Neural cell (in vitro differentiated cells): ENCODE measurements at regions not wholly inside any gene's neighbourhood (a gene's known extent, or its start where the extent isn't known, plus 50 kb on each side); places are given as distances from the start of the nearest gene placed in this dataset.

Experiments used
- H2AFZ ChIP-seq: fragments of 200-600, 300-800 bp; sonication (generic), shearing (Covaris generic); 2 replicates; pipeline ENCODE4 v1.6.0; 2014; ENCODE audit warnings: low read depth, mild to moderate bottlenecking, antibody characterized with exemption, low read length, moderate library complexity
- H3F3A ChIP-seq: fragments of 200-600 bp; shearing (Covaris generic); 2 replicates; pipeline ENCODE4 v1.6.1; 2016; ENCODE audit warnings: mild to moderate bottlenecking, moderate library complexity, mixed read lengths, antibody characterized with exemption, low read length; ENCODE audit not compliant: insufficient read depth, poor library complexity, severe bottlenecking
- H3K27ac ChIP-seq: fragments of 200-600, 300-800 bp; sonication (generic), shearing (Covaris generic); 2 replicates; pipeline ENCODE4 v1.5.1; 2014; ENCODE audit warnings: mild to moderate bottlenecking, low read length, moderate library complexity
- H3K27me3 ChIP-seq: fragments of 300-800, 200-600 bp; sonication (generic), shearing (Covaris generic); 2 replicates; pipeline ENCODE4 v1.6.0; 2014; ENCODE audit warnings: mild to moderate bottlenecking, low read depth, low read length, moderate library complexity; ENCODE audit not compliant: insufficient read depth
- H3K36me3 ChIP-seq: fragments of 300-800, 200-600 bp; sonication (generic), shearing (Covaris generic); 2 replicates; pipeline ENCODE4 v1.5.1; 2014; ENCODE audit warnings: mild to moderate bottlenecking, antibody characterized with exemption, low read length, moderate library complexity; ENCODE audit not compliant: insufficient read depth
- H3K4me2 ChIP-seq: fragments of 300-800, 200-600 bp; sonication (generic), shearing (Covaris generic); 2 replicates; pipeline ENCODE4 v1.6.0; 2014; ENCODE audit warnings: mild to moderate bottlenecking, low read length
- H3K4me3 ChIP-seq: fragments of 300-800, 200-600 bp; sonication (generic), shearing (Covaris generic); 2 replicates; pipeline ENCODE4 v1.5.1; 2014; ENCODE audit warnings: mild to moderate bottlenecking, low read length, moderate library complexity
- H3K79me2 ChIP-seq: fragments of 200-600 bp; shearing (Covaris generic); replicated peaks from 2 replicates; pipeline ENCODE4 v1.6.0; 2014; ENCODE audit warnings: mild to moderate bottlenecking, low read length, moderate library complexity; ENCODE audit not compliant: insufficient read depth
- H3K9ac ChIP-seq: fragments of 300-800, 200-600 bp; sonication (generic), shearing (Covaris generic); 2 replicates; pipeline ENCODE4 v1.6.1; 2016; ENCODE audit warnings: mild to moderate bottlenecking, low read length, mixed read lengths
- H3K9me2 ChIP-seq: fragments of 200-600 bp; shearing (Covaris generic); 2 replicates; pipeline ENCODE4 v1.6.1; 2016; ENCODE audit warnings: mild to moderate bottlenecking, low read length, mixed read lengths; ENCODE audit not compliant: insufficient read depth
- H3K9me3 ChIP-seq: fragments of 200-600, 300-800 bp; sonication (generic), shearing (Covaris generic); 2 replicates; pipeline ENCODE4 v1.6.1; 2016; ENCODE audit warnings: mild to moderate bottlenecking, mixed run types, low read length, moderate library complexity, mixed read lengths
- H4K20me1 ChIP-seq: fragments of 200-600 bp; shearing (Covaris generic); 2 replicates; pipeline ENCODE4 v1.6.1; 2016; ENCODE audit warnings: mild to moderate bottlenecking, mixed run types; ENCODE audit not compliant: insufficient read depth
- CTCF ChIP-seq: fragments of 450-650 bp; IDR thresholded peaks from 2 replicates; pipeline ENCODE4 v1.5.1; 2014; ENCODE audit warnings: antibody characterized with exemption, mild to moderate bottlenecking, moderate library complexity; ENCODE audit not compliant: poor library complexity, severe bottlenecking
- EP300 ChIP-seq: fragments of 450-650 bp; conservative IDR thresholded peaks from 2 replicates; pipeline ENCODE4 v1.6.1; 2014; ENCODE audit warnings: antibody characterized with exemption, mild to moderate bottlenecking, moderate library complexity; ENCODE audit not compliant: poor library complexity, severe bottlenecking
- EZH2 ChIP-seq: fragments of 200-600, 300-800 bp; shearing (Covaris generic), sonication (generic); IDR thresholded peaks from 2 replicates; pipeline ENCODE4 v1.6.1; 2014; ENCODE audit warnings: antibody characterized with exemption, low read length, borderline replicate concordance, mild to moderate bottlenecking; ENCODE audit not compliant: insufficient read depth, poor library complexity, severe bottlenecking
- MXI1 ChIP-seq: fragments of 450-650 bp; conservative IDR thresholded peaks from 2 replicates; pipeline ENCODE4 v1.6.1; 2014; ENCODE audit warnings: antibody characterized with exemption, mild to moderate bottlenecking; ENCODE audit not compliant: poor library complexity, severe bottlenecking
- POLR2AphosphoS5 ChIP-seq: IDR thresholded peaks from 2 replicates; pipeline ENCODE4 v1.6.1; 2012
- RAD21 ChIP-seq: fragments of 450-650 bp; conservative IDR thresholded peaks from 2 replicates; pipeline ENCODE4 v1.6.1; 2014; ENCODE audit warnings: antibody characterized with exemption, mild to moderate bottlenecking, moderate library complexity
- SMC3 ChIP-seq: fragments of 450-650 bp; conservative IDR thresholded peaks from 2 replicates; pipeline ENCODE4 v1.6.1; 2014; ENCODE audit warnings: antibody characterized with exemption, mild to moderate bottlenecking, moderate library complexity; ENCODE audit not compliant: poor library complexity
- TAF1 ChIP-seq: IDR thresholded peaks from 2 replicates; pipeline ENCODE4 v1.6.1; 2012; ENCODE audit warnings: low read depth
- TF ChIP-seq, protein P1 (sequence below): IDR thresholded peaks from 2 replicates; pipeline ENCODE4 v1.6.1; 2012; ENCODE audit warnings: borderline replicate concordance

DNA sequence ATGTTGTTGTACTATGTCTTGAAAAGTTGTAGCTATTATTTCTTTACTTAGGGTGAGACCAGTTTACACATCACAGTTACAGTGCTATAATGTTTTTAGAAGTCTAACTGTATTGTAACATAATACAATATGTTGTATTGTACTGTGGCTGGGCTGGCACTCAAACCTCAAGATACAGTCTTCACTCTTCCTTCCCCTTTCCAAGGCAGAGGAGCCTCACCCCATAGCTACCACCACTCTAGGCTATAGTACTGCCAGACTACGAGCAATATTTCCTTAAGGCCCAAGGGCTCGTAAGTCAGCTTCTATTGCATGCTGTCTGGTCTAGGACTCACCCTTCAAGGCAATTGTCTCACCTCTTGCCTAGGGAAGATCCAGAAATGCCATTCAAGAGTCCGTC, 597.7 kb downstream of the OTOL1 start:
- H3K27ac ChIP-seq: no peak overlapping the region
- TF ChIP-seq EZH2 (no peak), CTCF (no peak), TAF1 (no peak), MXI1 (no peak), POLR2AphosphoS5 (no peak), SMC3 (no peak), EP300 (no peak), RAD21 (no peak)
- TF ChIP-seq, protein P1, sequence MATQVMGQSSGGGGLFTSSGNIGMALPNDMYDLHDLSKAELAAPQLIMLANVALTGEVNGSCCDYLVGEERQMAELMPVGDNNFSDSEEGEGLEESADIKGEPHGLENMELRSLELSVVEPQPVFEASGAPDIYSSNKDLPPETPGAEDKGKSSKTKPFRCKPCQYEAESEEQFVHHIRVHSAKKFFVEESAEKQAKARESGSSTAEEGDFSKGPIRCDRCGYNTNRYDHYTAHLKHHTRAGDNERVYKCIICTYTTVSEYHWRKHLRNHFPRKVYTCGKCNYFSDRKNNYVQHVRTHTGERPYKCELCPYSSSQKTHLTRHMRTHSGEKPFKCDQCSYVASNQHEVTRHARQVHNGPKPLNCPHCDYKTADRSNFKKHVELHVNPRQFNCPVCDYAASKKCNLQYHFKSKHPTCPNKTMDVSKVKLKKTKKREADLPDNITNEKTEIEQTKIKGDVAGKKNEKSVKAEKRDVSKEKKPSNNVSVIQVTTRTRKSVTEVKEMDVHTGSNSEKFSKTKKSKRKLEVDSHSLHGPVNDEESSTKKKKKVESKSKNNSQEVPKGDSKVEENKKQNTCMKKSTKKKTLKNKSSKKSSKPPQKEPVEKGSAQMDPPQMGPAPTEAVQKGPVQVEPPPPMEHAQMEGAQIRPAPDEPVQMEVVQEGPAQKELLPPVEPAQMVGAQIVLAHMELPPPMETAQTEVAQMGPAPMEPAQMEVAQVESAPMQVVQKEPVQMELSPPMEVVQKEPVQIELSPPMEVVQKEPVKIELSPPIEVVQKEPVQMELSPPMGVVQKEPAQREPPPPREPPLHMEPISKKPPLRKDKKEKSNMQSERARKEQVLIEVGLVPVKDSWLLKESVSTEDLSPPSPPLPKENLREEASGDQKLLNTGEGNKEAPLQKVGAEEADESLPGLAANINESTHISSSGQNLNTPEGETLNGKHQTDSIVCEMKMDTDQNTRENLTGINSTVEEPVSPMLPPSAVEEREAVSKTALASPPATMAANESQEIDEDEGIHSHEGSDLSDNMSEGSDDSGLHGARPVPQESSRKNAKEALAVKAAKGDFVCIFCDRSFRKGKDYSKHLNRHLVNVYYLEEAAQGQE: no peak
- H2AFZ ChIP-seq: no peak overlapping the region
- H3K27me3 ChIP-seq: no peaks in the 10 kb centered on the region
- H3K36me3 ChIP-seq: no peaks in the 10 kb centered on the region
- H3K9me3 ChIP-seq: no peaks in the 10 kb centered on the region
- H3K9me2 ChIP-seq: no peaks in the 10 kb centered on the region
- H3K79me2 ChIP-seq: no peaks in the 10 kb centered on the region
- H3K4me3 ChIP-seq: no peak overlapping the region
- H3F3A ChIP-seq: no peaks in the 10 kb centered on the region
- no peak overlapping the region for H3K4me2 ChIP-seq
- no peaks in the 10 kb centered on the region for H4K20me1 ChIP-seq
- H3K9ac ChIP-seq: no peak overlapping the region

GRCh38 chr3:162096874-162097273, 600.3 kb downstream of the OTOL1 start:
- H3K27ac ChIP-seq: no peak overlapping the region
- no peak overlapping the region for H2AFZ ChIP-seq
- no peaks in the 10 kb centered on the region for H4K20me1 ChIP-seq
- TF ChIP-seq EZH2 (no peak), CTCF (no peak), MXI1 (no peak), TAF1 (no peak), EP300 (no peak), RAD21 (no peak), SMC3 (no peak), POLR2AphosphoS5 (no peak)
- TF ChIP-seq, protein P1: no peak
- H3K79me2 ChIP-seq: no peaks in the 10 kb centered on the region
- no peak overlapping the region for H3K9ac ChIP-seq
- H3K4me3 ChIP-seq: no peak overlapping the region
- no peaks in the 10 kb centered on the region for H3K9me2 ChIP-seq
- H3K36me3 ChIP-seq: no peaks in the 10 kb centered on the region
- no peak overlapping the region for H3K4me2 ChIP-seq
- no peaks in the 10 kb centered on the region for H3K9me3 ChIP-seq
- H3F3A ChIP-seq: no peaks in the 10 kb centered on the region
- H3K27me3 ChIP-seq: no peaks in the 10 kb centered on the region
